OCI-LY3 (cell line): ENCODE measurements at regions not wholly inside any gene's neighbourhood (a gene's known extent, or its start where the extent isn't known, plus 50 kb on each side); places are given as distances from the start of the nearest gene placed in this dataset.

Experiments
- H2AFZ ChIP-seq: fragments of 200-600, 300-600 bp; shearing (Covaris generic); 2 replicates; pipeline ENCODE4 v1.6.0; 2014; ENCODE audit warnings: antibody characterized with exemption, low read depth, low read length
- H3K27ac ChIP-seq: fragments of 200-600, 300-600 bp; sonication (generic); 2 replicates; pipeline ENCODE4 v1.5.1; 2014; ENCODE audit warnings: mild to moderate bottlenecking, low read length, moderate library complexity, mixed read lengths
- H3K27me3 ChIP-seq: fragments of 200-600, 300-600 bp; sonication (generic); 2 replicates; pipeline ENCODE4 v1.6.1; 2014; ENCODE audit warnings: low read depth, low read length, mixed read lengths
- H3K36me3 ChIP-seq: fragments of 200-600, 300-600 bp; sonication (generic); replicated peaks from 2 replicates; pipeline ENCODE3; 2014; ENCODE audit warnings: low read depth, low read length, mixed read lengths
- H3K4me1 ChIP-seq: fragments of 300-600, 200-600 bp; sonication (generic); 2 replicates; pipeline ENCODE4 v1.6.1; 2014; ENCODE audit warnings: low read length, mixed read lengths
- H3K4me2 ChIP-seq: fragments of 200-600, 300-600 bp; sonication (generic); 2 replicates; pipeline ENCODE4 v1.6.1; 2014; ENCODE audit warnings: low read length, mixed read lengths
- H3K4me3 ChIP-seq: fragments of 300-600, 200-600 bp; sonication (generic); 2 replicates; pipeline ENCODE4 v1.5.1; 2014; ENCODE audit warnings: antibody characterized with exemption, mild to moderate bottlenecking, low read length, moderate library complexity
- H3K79me2 ChIP-seq: fragments of 300-600, 200-600 bp; shearing (Covaris generic); 2 replicates; pipeline ENCODE4 v1.6.1; 2014; ENCODE audit warnings: mild to moderate bottlenecking, low read length, mixed read lengths
- H3K9ac ChIP-seq: fragments of 300-600, 200-600 bp; shearing (Covaris generic); 2 replicates; pipeline ENCODE4 v1.6.0; 2014; ENCODE audit warnings: mild to moderate bottlenecking, low read length, moderate library complexity
- H3K9me3 ChIP-seq: fragments of 200-600, 300-600 bp; shearing (Covaris generic); 2 replicates; pipeline ENCODE4 v1.6.1; 2014; ENCODE audit warnings: low read length, mixed read lengths; ENCODE audit not compliant: insufficient read depth
- H4K20me1 ChIP-seq: fragments of 200-600, 300-600 bp; sonication (generic); 2 replicates; pipeline ENCODE4 v1.6.1; 2016; ENCODE audit warnings: low read length, mixed read lengths; ENCODE audit not compliant: insufficient read depth
- EZH2phosphoT487 ChIP-seq: fragments of 200-600 bp; shearing (Covaris generic); IDR thresholded peaks from 2 replicates; pipeline ENCODE4 v1.6.1; 2018; ENCODE audit warnings: antibody characterized with exemption, mixed run types, low read depth
- TF ChIP-seq, protein P1 (sequence below): fragments of 200-600, 300-600 bp; sonication (generic); IDR thresholded peaks from 2 replicates; pipeline ENCODE4 v1.5.1; 2014; ENCODE audit warnings: antibody characterized with exemption, low read length, low read depth

DNA sequence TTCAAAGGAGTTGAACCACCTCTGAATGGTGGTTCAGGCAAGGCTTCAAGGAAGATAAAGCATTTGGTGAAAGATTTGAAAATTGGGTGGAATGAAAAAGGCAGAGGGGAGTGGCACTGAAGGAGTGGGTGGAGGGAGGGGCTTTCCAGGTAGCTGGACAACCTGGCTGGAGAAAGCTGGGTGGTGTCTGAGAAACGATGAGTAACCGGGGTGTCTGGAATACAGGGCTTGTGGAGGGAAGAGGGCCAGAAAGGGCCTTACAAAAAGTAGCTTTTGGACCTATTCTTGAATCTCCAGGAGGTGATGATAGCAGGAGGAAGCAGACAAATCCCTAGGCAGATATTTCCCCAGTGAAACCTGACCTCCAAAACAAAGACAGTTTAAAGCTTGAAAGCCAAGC lies 99.3 kb downstream of the RASSF10 start:
- Histone ChIP-seq H3K4me2 (no peak overlapping the region), H3K27ac (no peak overlapping the region), H3K4me1 (peaks cover 43% of the 10 kb centered on the region), H3K79me2 (no peaks in the 10 kb centered on the region), H3K36me3 (peaks cover 4% of the 10 kb centered on the region), H3K9me3 (no peaks in the 10 kb centered on the region), H2AFZ (no peak overlapping the region), H3K27me3 (no peaks in the 10 kb centered on the region; the same call in 1 of the 2 replicates), H3K4me3 (no peak overlapping the region), H3K9ac (no peak overlapping the region), H4K20me1 (no peaks in the 10 kb centered on the region)
- TF ChIP-seq, protein P1, sequence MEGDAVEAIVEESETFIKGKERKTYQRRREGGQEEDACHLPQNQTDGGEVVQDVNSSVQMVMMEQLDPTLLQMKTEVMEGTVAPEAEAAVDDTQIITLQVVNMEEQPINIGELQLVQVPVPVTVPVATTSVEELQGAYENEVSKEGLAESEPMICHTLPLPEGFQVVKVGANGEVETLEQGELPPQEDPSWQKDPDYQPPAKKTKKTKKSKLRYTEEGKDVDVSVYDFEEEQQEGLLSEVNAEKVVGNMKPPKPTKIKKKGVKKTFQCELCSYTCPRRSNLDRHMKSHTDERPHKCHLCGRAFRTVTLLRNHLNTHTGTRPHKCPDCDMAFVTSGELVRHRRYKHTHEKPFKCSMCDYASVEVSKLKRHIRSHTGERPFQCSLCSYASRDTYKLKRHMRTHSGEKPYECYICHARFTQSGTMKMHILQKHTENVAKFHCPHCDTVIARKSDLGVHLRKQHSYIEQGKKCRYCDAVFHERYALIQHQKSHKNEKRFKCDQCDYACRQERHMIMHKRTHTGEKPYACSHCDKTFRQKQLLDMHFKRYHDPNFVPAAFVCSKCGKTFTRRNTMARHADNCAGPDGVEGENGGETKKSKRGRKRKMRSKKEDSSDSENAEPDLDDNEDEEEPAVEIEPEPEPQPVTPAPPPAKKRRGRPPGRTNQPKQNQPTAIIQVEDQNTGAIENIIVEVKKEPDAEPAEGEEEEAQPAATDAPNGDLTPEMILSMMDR: no peak
- TF ChIP-seq EZH2phosphoT487: no peak

DNA sequence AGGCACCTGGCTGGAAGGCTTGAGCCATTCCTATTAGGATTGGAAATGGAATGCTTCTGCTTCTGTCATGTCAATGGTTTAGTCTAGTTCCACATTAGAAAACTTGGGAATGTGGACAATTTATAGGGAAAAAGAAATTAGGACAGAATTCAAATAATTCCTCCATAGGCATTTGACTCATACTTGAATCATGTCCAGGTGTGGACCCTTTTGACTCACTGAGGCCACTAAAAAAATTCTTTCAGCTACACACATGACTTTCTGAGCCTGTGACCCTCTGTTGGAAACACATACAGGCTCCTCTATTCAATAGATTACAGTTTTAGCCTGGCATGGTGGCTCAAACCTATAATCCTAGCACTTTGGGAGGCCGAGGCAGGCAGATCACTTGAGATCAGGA lies 100.5 kb downstream of the RASSF10 start:
- peaks cover 43% of the 10 kb centered on the region for H3K4me1 ChIP-seq
- no peak overlapping the region for H3K4me3 ChIP-seq
- no peaks in the 10 kb centered on the region for H3K9me3 ChIP-seq
- peaks cover 4% of the 10 kb centered on the region for H3K36me3 ChIP-seq
- H3K79me2 ChIP-seq: no peaks in the 10 kb centered on the region
- no peak overlapping the region for H3K4me2 ChIP-seq
- no peaks in the 10 kb centered on the region for H4K20me1 ChIP-seq
- no peak overlapping the region for H3K27ac ChIP-seq
- H2AFZ ChIP-seq: no peak overlapping the region
- no peak for TF ChIP-seq EZH2phosphoT487
- TF ChIP-seq, protein P1: no peak
- H3K27me3 ChIP-seq: no peaks in the 10 kb centered on the region
- H3K9ac ChIP-seq: no peak overlapping the region

DNA sequence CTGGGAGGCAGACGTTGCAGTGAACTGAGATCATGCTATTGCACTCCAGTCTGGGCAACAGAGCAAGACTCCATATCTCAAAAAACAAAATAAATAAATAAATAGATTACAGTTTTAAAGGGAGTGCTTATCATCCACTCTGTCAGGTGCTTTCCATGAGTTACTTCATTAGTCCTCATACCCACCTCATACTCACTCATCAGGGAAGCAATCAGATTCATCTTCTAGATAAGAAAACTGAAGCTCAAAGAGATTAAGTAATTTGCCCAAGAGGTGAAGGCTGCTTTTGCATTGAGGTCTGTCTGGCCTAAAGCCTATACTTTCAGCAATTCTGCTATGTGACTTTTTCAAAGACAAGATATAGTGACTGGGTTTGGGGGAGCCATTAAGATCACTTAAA lies 101.0 kb downstream of the RASSF10 start:
- Histone ChIP-seq H3K4me1 (peaks cover 38% of the 10 kb centered on the region), H3K9ac (no peak overlapping the region), H3K27ac (no peak overlapping the region), H4K20me1 (no peaks in the 10 kb centered on the region), H2AFZ (no peak overlapping the region), H3K9me3 (no peaks in the 10 kb centered on the region), H3K27me3 (no peaks in the 10 kb centered on the region), H3K79me2 (no peaks in the 10 kb centered on the region), H3K4me2 (no peak overlapping the region), H3K4me3 (no peak overlapping the region), H3K36me3 (peaks cover 4% of the 10 kb centered on the region)
- TF ChIP-seq, protein P1: no peak
- no peak for TF ChIP-seq EZH2phosphoT487

DNA sequence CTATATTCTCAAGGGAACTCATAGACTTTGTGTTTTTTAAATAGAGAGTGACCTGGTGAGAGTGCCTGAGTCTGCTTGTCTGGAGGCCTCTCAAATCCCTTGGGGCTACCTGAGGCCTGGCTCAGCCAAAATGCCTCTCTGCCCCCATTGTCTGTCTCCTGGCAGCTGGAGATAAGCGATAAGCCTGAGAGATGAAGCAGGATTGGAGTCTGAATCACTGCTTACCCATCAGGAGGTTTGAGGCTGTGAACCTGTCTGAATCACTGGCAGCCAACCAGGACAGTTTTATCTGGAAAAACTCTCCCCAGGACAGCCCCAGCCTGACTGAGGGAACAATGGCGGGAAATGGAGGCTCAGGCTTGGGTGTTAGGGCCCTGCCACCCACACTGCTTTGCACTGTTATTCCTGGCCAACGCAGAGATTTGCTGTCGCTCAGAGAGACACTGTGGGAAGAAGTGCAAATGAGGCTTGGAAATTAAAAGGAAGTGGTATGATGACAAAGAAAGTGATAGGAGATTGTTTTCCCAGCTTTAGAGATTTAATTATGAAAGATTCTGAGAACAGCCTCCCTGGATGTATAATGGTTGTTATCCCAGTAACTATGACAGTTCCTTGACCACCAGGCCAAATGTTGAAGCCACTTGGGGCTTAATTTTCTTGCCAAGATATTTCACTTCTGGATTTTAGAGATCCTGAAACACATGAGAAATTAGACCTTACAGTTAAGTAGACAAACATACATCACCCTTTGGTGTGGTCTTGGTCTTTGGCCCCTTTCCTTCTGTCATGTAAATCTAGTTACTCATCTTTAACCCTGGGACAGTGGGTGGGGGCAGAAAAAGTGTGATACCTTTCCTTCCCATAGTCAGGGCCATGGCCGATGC lies 102.1 kb downstream of the RASSF10 start:
- H3K9me3 ChIP-seq: no peaks in the 10 kb centered on the region
- H3K79me2 ChIP-seq: no peaks in the 10 kb centered on the region
- peaks cover 4% of the 10 kb centered on the region for H3K36me3 ChIP-seq
- peak overlapping the region; percentile 70 for H3K4me2 ChIP-seq
- no peak overlapping the region for H2AFZ ChIP-seq
- H3K4me3 ChIP-seq: peak overlapping the region; percentile 49
- H3K9ac ChIP-seq: no peak overlapping the region
- no peak for TF ChIP-seq EZH2phosphoT487
- TF ChIP-seq, protein P1: no peak
- no peaks in the 10 kb centered on the region for H4K20me1 ChIP-seq
- H3K27me3 ChIP-seq: 0 out of 2 replicates have a peak, but pooled peaks cover 2% of the 10 kb centered on the region
- peaks cover 29% of the 10 kb centered on the region for H3K4me1 ChIP-seq
- H3K27ac ChIP-seq: peak overlapping the region; percentile 37; the same call in 1 of the 2 replicates
